ENCODE measurements at regions not wholly inside any gene's neighbourhood (a gene's known extent, or its start where the extent isn't known, plus 50 kb on each side); places are given as distances from the start of the nearest gene placed in this dataset.

- no peaks in the 10 kb centered on the region for H3K4me1 ChIP-seq (ENCODE audit: insufficient read depth)
- H3F3A ChIP-seq (ENCODE audit: insufficient read depth) = no peaks in the 10 kb centered on the region
- WGBS, 2 experiments (ENCODE audit: low coverage in 1 of 2, low lambda C conversion rate in 2 of 2, missing lambda C conversion rate in 2 of 2) = 0 to 4% methylated on average over 2 of the region's 2 CpGs
- no peaks in the 10 kb centered on the region for H3K9me3 ChIP-seq (ENCODE audit: low read depth)
- no peak overlapping the region for H3K27ac ChIP-seq
- no peaks in the 10 kb centered on the region for H3K9me2 ChIP-seq (ENCODE audit: insufficient read depth)
- no peak overlapping the region for H3K4me2 ChIP-seq (ENCODE audit: unreplicated experiment)
- no peaks in the 10 kb centered on the region for H4K20me1 ChIP-seq (ENCODE audit: insufficient read depth)
- H3K4me3 ChIP-seq = no peak overlapping the region
- no peak for DNase-seq
- H3K9ac ChIP-seq = no peak overlapping the region
- no peak for TF ChIP-seq EZH2phosphoT487 (IDR thresholded peaks at IDR 0.05; ENCODE audit: insufficient read depth, low read depth)
- TF ChIP-seq EZH2 (IDR thresholded peaks at IDR 0.05; ENCODE audit: insufficient read depth, poor library complexity, severe bottlenecking) = no peak
- H3K79me2 ChIP-seq (ENCODE audit: insufficient read depth) = no peaks in the 10 kb centered on the region
- no peaks in the 10 kb centered on the region for H3K36me3 ChIP-seq (ENCODE audit: low read depth)
- no peaks in the 10 kb centered on the region for H3K27me3 ChIP-seq (replicated peaks; ENCODE audit: insufficient read depth)
- in situ Hi-C loops (cut with MboI) = no loop called here
- no peak overlapping the region for H2AFZ ChIP-seq
Measured at GRCh38 chr7:54080525-54080924, 461.6 kb upstream of the VSTM2A start.

GRCh38 chr7:54080971-54081370, 461.2 kb upstream of the VSTM2A start:
- Histone ChIP-seq H3K27ac (no peak overlapping the region), H3K9me3 (ENCODE audit: low read depth) (no peaks in the 10 kb centered on the region), H3K79me2 (ENCODE audit: insufficient read depth) (no peaks in the 10 kb centered on the region), H3K4me2 (ENCODE audit: unreplicated experiment) (no peak overlapping the region), H3K9ac (no peak overlapping the region), H3K9me2 (ENCODE audit: insufficient read depth) (no peaks in the 10 kb centered on the region), H3K4me1 (ENCODE audit: insufficient read depth) (no peaks in the 10 kb centered on the region), H3K36me3 (ENCODE audit: low read depth) (no peaks in the 10 kb centered on the region), H3F3A (ENCODE audit: insufficient read depth) (no peaks in the 10 kb centered on the region), H3K4me3 (no peak overlapping the region), H4K20me1 (ENCODE audit: insufficient read depth) (no peaks in the 10 kb centered on the region), H2AFZ (no peak overlapping the region), H3K27me3 (replicated peaks; ENCODE audit: insufficient read depth) (no peaks in the 10 kb centered on the region)
- TF ChIP-seq EZH2phosphoT487 (IDR thresholded peaks at IDR 0.05; ENCODE audit: insufficient read depth, low read depth) = no peak
- TF ChIP-seq EZH2 (IDR thresholded peaks at IDR 0.05; ENCODE audit: insufficient read depth, poor library complexity, severe bottlenecking) = no peak
- 1 to 2% methylated on average over 4 of the region's 4 CpGs for WGBS, 2 experiments (ENCODE audit: low coverage in 1 of 2, low lambda C conversion rate in 2 of 2, missing lambda C conversion rate in 2 of 2)
- no peak for DNase-seq
- in situ Hi-C loops (cut with MboI) = no loop called here

GRCh38 chr7:54084340-54084739, 457.8 kb upstream of the VSTM2A start:
- H3K4me2 ChIP-seq (ENCODE audit: unreplicated experiment) = no peak overlapping the region
- no peaks in the 10 kb centered on the region for H3F3A ChIP-seq (ENCODE audit: insufficient read depth)
- no peaks in the 10 kb centered on the region for H3K79me2 ChIP-seq (ENCODE audit: insufficient read depth)
- H3K4me1 ChIP-seq (ENCODE audit: insufficient read depth) = no peaks in the 10 kb centered on the region
- WGBS, 2 experiments (ENCODE audit: low coverage in 1 of 2, low lambda C conversion rate in 2 of 2, missing lambda C conversion rate in 2 of 2) = 2 to 8% methylated on average over 4 of the region's 4 CpGs
- no peak overlapping the region for H2AFZ ChIP-seq
- H3K27ac ChIP-seq = no peak overlapping the region
- TF ChIP-seq EZH2phosphoT487 (IDR thresholded peaks at IDR 0.05; ENCODE audit: insufficient read depth, low read depth) = no peak
- no peak for TF ChIP-seq EZH2 (IDR thresholded peaks at IDR 0.05; ENCODE audit: insufficient read depth, poor library complexity, severe bottlenecking)
- no peaks in the 10 kb centered on the region for H3K27me3 ChIP-seq (replicated peaks; ENCODE audit: insufficient read depth)
- DNase-seq = no peak
- in situ Hi-C loops (cut with MboI) = no loop called here
- no peaks in the 10 kb centered on the region for H4K20me1 ChIP-seq (ENCODE audit: insufficient read depth)
- H3K9ac ChIP-seq = no peak overlapping the region
- no peaks in the 10 kb centered on the region for H3K9me2 ChIP-seq (ENCODE audit: insufficient read depth)
- no peak overlapping the region for H3K4me3 ChIP-seq
- H3K9me3 ChIP-seq (ENCODE audit: low read depth) = no peaks in the 10 kb centered on the region
- no peaks in the 10 kb centered on the region for H3K36me3 ChIP-seq (ENCODE audit: low read depth)

- in situ Hi-C loops (cut with MboI) = no loop called here
- no peak overlapping the region for H2AFZ ChIP-seq
- no peaks in the 10 kb centered on the region for H3K27me3 ChIP-seq (replicated peaks; ENCODE audit: insufficient read depth)
- no peak overlapping the region for H3K4me2 ChIP-seq (ENCODE audit: unreplicated experiment)
- no peak for TF ChIP-seq EZH2phosphoT487 (IDR thresholded peaks at IDR 0.05; ENCODE audit: insufficient read depth, low read depth)
- TF ChIP-seq EZH2 (IDR thresholded peaks at IDR 0.05; ENCODE audit: insufficient read depth, poor library complexity, severe bottlenecking) = no peak
- DNase-seq = no peak
- no peaks in the 10 kb centered on the region for H3K36me3 ChIP-seq (ENCODE audit: low read depth)
- WGBS, 2 experiments (ENCODE audit: low coverage in 1 of 2, low lambda C conversion rate in 2 of 2, missing lambda C conversion rate in 2 of 2) = 16% methylated on average over 4 of the region's 4 CpGs
- no peaks in the 10 kb centered on the region for H3K9me2 ChIP-seq (ENCODE audit: insufficient read depth)
- H3K9me3 ChIP-seq (ENCODE audit: low read depth) = no peaks in the 10 kb centered on the region
- H3K79me2 ChIP-seq (ENCODE audit: insufficient read depth) = no peaks in the 10 kb centered on the region
- H3K27ac ChIP-seq = no peak overlapping the region
- H4K20me1 ChIP-seq (ENCODE audit: insufficient read depth) = no peaks in the 10 kb centered on the region
- H3F3A ChIP-seq (ENCODE audit: insufficient read depth) = no peaks in the 10 kb centered on the region
- H3K4me1 ChIP-seq (ENCODE audit: insufficient read depth) = no peaks in the 10 kb centered on the region
- no peak overlapping the region for H3K4me3 ChIP-seq
- H3K9ac ChIP-seq = no peak overlapping the region
Measured at GRCh38 chr7:54090652-54091213, 451.4 kb upstream of the VSTM2A start.

GRCh38 chr7:54091322-54091721, 450.9 kb upstream of the VSTM2A start:
- Histone ChIP-seq H3K36me3 (ENCODE audit: low read depth) (no peaks in the 10 kb centered on the region), H3K4me2 (ENCODE audit: unreplicated experiment) (no peak overlapping the region)

More at GRCh38 chr7:54091322-54091721, 450.9 kb upstream of the VSTM2A start:
- Histone ChIP-seq H3K9ac (no peak overlapping the region), H3K4me1 (ENCODE audit: insufficient read depth) (no peaks in the 10 kb centered on the region), H3F3A (ENCODE audit: insufficient read depth) (no peaks in the 10 kb centered on the region), H3K27me3 (replicated peaks; ENCODE audit: insufficient read depth) (no peaks in the 10 kb centered on the region), H3K4me3 (no peak overlapping the region), H3K9me3 (ENCODE audit: low read depth) (no peaks in the 10 kb centered on the region), H3K27ac (no peak overlapping the region), H4K20me1 (ENCODE audit: insufficient read depth) (no peaks in the 10 kb centered on the region), H2AFZ (no peak overlapping the region), H3K9me2 (ENCODE audit: insufficient read depth) (no peaks in the 10 kb centered on the region), H3K79me2 (ENCODE audit: insufficient read depth) (no peaks in the 10 kb centered on the region)
- in situ Hi-C loops (cut with MboI) = no loop called here
- no peak for TF ChIP-seq EZH2 (IDR thresholded peaks at IDR 0.05; ENCODE audit: insufficient read depth, poor library complexity, severe bottlenecking)
- no peak for TF ChIP-seq EZH2phosphoT487 (IDR thresholded peaks at IDR 0.05; ENCODE audit: insufficient read depth, low read depth)
- DNase-seq = no peak
- 15 to 20% methylated on average over 6 of the region's 6 CpGs for WGBS, 2 experiments (ENCODE audit: low coverage in 1 of 2, low lambda C conversion rate in 2 of 2, missing lambda C conversion rate in 2 of 2)
